ENCODE measurements at regions not wholly inside any gene's neighbourhood (a gene's known extent, or its start where the extent isn't known, plus 50 kb on each side); places are given as distances from the start of the nearest gene placed in this dataset.

- DNase-seq: no peak
These were observed 264.0 kb upstream of the SLIT2 start for GRCh38 chr4:19987746-19988145.

- DNase-seq: no peak
These were observed 268.6 kb upstream of the SLIT2 start for GRCh38 chr4:19983072-19983471.

GRCh38 chr4:19982556-19982955 is 269.1 kb upstream of the SLIT2 start:
- no peak for DNase-seq

GRCh38 chr4:19971829-19972228 is 279.9 kb upstream of the SLIT2 start:
- no peak for DNase-seq

- DNase-seq: no peak
These were observed 282.2 kb upstream of the SLIT2 start for GRCh38 chr4:19969492-19969891.

- no peak for DNase-seq
These were observed 290.6 kb upstream of the SLIT2 start for GRCh38 chr4:19961091-19961490.

- DNase-seq: no peak
These were observed 292.9 kb upstream of the SLIT2 start for GRCh38 chr4:19958848-19959247.

- DNase-seq: no peak
These were observed 304.4 kb upstream of the SLIT2 start for GRCh38 chr4:19947349-19947748.

GRCh38 chr4:19945979-19946380 is 305.7 kb upstream of the SLIT2 start:
- no peak for DNase-seq

- no peak for DNase-seq
These were observed 306.2 kb upstream of the SLIT2 start for GRCh38 chr4:19945501-19945900.

GRCh38 chr4:19944806-19945205 is 306.9 kb upstream of the SLIT2 start:
- DNase-seq: no peak

- DNase-seq: no peak
These were observed 307.5 kb upstream of the SLIT2 start for GRCh38 chr4:19944251-19944650.

GRCh38 chr4:19941434-19941833 is 310.3 kb upstream of the SLIT2 start:
- DNase-seq: no peak

GRCh38 chr4:19940861-19941260 is 310.8 kb upstream of the SLIT2 start:
- DNase-seq: no peak

GRCh38 chr4:19936476-19936875 is 315.2 kb upstream of the SLIT2 start:
- DNase-seq: no peak

- DNase-seq: no peak
These were observed 321.0 kb upstream of the SLIT2 start for GRCh38 chr4:19930742-19931141.

GRCh38 chr4:19927381-19927780 is 324.3 kb upstream of the SLIT2 start:
- DNase-seq: no peak

GRCh38 chr4:19925516-19925915 is 326.2 kb upstream of the SLIT2 start:
- DNase-seq: no peak

- no peak for DNase-seq
These were observed 326.9 kb upstream of the SLIT2 start for GRCh38 chr4:19924761-19925160.

- no peak for DNase-seq
These were observed 336.4 kb upstream of the SLIT2 start for GRCh38 chr4:19915276-19915675.

GRCh38 chr4:19913650-19914049 is 338.1 kb upstream of the SLIT2 start:
- no peak for DNase-seq

- no peak for DNase-seq
These were observed 340.7 kb upstream of the SLIT2 start for GRCh38 chr4:19910861-19911525.

- no peak for DNase-seq
These were observed 346.7 kb upstream of the SLIT2 start for GRCh38 chr4:19905024-19905423.

- DNase-seq: no peak
These were observed 363.1 kb upstream of the SLIT2 start for GRCh38 chr4:19888587-19888986.

- no peak for DNase-seq
These were observed 367.9 kb upstream of the SLIT2 start for GRCh38 chr4:19883841-19884240.

GRCh38 chr4:19880206-19880605 is 371.5 kb upstream of the SLIT2 start:
- no peak for DNase-seq

Measured in CD4-positive, alpha-beta T cell treated with Interleukin-17A for 4 hours (primary cell).